HL-60/S4 (cell line): ENCODE measurements at regions not wholly inside any gene's neighbourhood (a gene's known extent, or its start where the extent isn't known, plus 50 kb on each side); places are given as distances from the start of the nearest gene placed in this dataset.

ENCODE experiments used
- in situ Hi-C: fragments of 300-500 bp; cut with MboI; formaldehyde crosslinking; loops from 2 replicates; pipeline ENCODE4 v1.14.3; 2022; ENCODE audit warnings: low sequenced_read_pairs

DNA sequence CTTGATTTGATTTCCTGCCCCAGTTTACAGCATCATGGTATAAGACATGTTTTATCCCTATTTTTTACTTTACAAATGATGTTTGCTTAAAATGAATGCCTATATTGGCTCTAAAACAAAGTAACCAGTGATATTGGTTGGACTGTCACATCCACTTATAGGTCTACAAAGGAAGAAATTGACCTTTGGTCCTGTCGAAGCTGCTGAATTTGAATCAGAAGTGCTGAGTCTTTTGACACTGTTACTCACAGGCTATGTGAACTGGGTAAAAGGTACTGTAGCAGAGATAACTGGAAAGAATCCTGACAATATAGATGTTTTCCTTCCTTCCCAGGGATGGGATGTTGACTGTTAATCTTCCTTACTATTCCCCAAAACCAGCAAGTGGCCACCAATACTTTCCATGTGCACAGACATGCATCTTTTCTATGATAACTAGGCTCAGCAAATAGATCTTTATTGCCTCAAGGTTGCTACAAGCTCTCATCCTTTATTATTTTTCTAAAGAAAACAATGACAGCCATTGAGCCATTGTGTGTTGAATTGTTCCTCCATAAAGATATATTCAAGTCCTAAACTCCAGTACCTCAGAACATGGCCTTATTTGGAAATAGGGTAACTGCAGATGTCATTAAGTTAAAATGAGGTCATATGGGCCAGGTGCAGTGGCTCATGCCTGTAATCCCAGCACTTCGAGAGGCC is 175.9 kb upstream of the NR5A2 start:
- in situ Hi-C loops = no loop called here

DNA sequence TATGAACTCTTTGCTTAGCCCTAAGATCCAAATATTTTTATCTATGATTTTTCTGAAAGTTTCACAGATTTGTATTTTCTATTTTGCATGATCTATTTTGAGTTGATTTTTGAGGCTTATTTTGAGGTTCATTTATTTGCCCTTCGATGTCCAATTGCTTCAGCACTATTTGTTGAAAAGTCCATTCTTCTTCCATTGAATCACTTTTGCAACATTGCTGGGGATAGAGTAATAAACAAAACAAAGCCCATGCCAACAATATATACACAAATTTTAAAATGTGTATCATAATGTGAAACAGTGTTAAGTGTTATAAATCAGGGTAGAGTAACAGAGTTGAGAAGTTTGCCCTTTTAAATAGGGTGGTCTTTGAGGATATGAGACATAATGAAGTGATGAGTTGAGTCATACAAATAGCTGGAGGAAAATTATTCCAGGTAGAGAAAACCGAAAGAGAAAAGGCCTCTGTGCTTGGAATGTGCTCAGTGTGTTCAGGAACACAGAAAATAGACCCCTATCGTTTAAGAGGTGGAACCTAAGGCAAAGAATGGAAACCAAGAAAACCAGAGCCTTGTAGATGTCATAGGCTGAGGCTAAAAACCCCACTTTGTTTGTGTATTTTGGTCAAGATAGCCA is 172.7 kb upstream of the NR5A2 start:
- in situ Hi-C loops = no loop called here

DNA sequence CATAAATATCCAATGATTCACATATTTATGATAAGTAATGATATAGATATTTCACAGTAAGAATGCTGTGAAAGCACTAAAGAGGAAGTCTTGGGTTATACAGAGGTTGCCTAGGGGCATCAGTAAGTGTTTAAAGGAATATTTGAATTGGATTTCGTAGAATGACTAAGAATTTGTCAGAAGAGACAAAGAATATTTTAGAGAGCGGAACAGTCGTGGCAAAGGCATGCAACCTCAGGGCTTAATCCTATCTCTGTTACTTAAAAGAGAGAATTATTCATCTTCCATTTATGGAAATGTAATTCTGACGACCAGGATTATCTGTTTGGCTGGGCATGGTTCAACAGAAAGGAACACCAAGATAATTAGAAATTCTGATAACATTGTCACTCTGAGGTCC is 171.9 kb upstream of the NR5A2 start:
- in situ Hi-C loops = no loop called here

DNA sequence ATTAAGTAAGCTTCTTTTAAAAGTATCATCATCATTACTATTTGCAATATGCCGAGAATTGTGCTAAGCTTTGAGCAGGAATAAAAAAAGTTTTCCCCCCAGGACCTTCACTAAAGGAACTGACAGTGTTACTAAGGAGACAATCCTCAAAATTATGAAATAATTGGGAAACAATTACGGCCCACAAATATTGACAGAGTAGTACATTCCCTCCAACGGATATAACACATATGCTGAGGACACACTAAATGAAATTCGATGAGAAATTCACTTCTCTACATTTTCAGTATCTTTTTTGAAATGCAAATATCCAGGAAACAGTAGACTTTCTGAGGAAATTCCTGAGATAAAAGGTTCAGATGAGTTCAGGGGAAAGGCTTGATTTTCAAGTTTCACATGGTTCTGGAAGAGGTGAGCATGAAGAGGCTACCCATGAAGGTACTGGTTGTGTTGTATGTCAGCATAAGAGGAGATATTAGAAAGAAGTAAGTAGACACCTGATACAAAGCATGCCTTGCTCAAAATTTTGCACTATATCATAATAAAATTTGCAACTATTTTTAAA is 171.2 kb upstream of the NR5A2 start:
- in situ Hi-C loops = no loop called here

- in situ Hi-C loops = no loop called here
Observed at GRCh38 chr1:199857108-199857507, 170.4 kb upstream of the NR5A2 start.

- in situ Hi-C loops = no loop called here
Observed at GRCh38 chr1:199857516-199857915, 170.0 kb upstream of the NR5A2 start.

DNA sequence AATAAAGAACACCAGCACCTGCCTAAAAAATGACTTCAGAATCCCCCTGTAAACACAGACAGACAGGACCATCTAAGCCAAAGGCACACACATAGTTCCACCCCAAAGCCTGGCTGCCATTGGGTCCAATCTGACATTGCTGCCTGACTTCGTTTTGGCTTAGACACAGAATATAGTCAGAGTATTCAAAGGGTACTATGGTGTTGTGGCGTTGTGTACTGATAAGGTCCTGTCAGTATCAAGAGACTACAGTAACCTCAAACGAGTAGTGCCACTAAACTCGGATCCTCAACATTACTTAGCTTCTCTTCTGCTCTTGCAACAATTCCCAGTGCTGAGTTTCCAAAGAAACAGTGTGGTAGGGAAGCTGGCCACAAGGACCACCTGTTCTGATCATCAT is 169.3 kb upstream of the NR5A2 start:
- in situ Hi-C loops = no loop called here

GRCh38 chr1:199858856-199859255 is 168.7 kb upstream of the NR5A2 start:
- in situ Hi-C loops = no loop called here

GRCh38 chr1:199859491-199859933 is 168.0 kb upstream of the NR5A2 start:
- in situ Hi-C loops = no loop called here

GRCh38 chr1:199861020-199861795 is 166.3 kb upstream of the NR5A2 start:
- in situ Hi-C loops = no loop called here

DNA sequence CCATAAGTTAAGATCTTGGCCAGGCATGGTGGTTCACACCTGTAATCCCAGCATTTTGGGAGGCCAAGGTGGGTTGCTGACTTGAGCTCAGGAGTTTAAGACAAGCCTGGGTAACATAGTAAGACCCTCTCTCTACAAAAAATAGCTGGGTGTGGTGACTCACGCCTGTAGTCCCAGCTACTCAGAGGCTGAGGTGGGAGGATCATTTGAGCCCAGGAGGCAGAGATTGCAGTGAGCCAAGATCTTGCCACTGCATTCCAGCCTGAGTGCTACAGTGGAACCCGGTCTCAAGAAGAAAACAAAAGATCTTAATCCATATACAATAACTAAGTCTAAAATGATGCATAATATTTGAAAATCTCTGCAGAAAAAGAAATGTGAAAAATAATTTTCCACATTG is 165.5 kb upstream of the NR5A2 start:
- in situ Hi-C loops = no loop called here

GRCh38 chr1:199866210-199866617 is 161.3 kb upstream of the NR5A2 start:
- in situ Hi-C loops = no loop called here

DNA sequence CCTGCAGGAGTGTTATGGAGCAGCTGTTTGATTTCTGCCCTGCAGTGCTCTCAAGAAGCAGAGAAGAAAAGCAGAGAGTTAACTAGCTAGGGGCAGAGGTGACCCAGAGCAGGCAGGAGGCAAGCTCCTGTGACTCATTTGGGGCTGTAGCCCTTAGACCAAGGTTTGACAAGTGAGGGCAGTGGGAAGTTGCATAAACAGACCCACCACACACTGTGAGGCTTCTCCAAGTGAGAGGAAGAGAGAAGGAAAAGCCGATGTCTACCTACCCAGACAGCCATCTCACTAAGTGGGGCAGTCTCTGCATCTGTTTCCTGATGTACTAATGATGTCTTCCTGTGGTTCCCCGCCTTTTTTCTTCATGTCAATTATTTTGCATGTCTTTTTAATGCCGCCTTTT is 159.9 kb upstream of the NR5A2 start:
- in situ Hi-C loops = no loop called here

- in situ Hi-C loops = no loop called here
Observed at GRCh38 chr1:199868777-199869176, 158.7 kb upstream of the NR5A2 start.

DNA sequence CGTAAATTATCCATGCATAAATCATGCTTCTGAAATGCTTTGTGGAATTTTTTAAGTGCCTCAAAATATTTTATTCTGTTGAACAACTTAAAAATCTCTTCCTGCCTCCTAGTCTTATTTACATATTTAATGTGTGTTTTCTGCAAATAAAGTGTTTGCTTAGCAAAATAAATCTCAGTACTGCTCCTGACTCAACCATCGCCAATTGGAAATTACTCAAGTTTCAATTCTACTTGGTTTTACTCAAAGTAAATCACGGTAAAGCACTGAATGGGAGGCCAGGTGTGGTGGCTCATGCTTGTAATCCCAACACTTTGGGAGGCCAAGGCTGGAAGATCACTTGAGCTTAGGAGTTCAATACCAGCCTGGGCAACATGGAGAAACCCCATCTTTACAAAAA is 152.2 kb upstream of the NR5A2 start:
- in situ Hi-C loops = no loop called here

GRCh38 chr1:199875856-199876255 is 151.7 kb upstream of the NR5A2 start:
- in situ Hi-C loops = no loop called here

GRCh38 chr1:199877526-199878384 is 149.8 kb upstream of the NR5A2 start:
- in situ Hi-C loops = no loop called here

GRCh38 chr1:199878823-199879222 is 148.7 kb upstream of the NR5A2 start:
- in situ Hi-C loops = no loop called here

DNA sequence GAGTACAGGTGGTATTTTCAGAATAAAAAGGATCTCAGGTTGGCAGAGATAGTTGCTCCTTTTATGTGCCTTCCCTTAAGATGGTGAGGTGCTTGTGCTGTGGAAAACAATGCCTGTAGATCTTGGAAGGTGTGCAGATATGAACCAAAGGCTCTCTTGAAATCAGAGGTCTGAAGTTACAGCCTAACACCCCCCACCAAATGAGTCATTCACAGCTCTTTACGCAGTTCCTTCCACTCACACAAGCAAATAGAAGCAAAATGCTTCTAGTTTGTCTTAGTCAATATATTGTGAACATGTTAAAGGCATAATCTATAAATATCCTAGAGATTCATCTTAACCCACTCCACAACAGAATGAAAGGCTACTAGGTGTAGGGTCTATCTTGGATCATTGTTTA is 128.9 kb upstream of the NR5A2 start:
- in situ Hi-C loops = no loop called here

DNA sequence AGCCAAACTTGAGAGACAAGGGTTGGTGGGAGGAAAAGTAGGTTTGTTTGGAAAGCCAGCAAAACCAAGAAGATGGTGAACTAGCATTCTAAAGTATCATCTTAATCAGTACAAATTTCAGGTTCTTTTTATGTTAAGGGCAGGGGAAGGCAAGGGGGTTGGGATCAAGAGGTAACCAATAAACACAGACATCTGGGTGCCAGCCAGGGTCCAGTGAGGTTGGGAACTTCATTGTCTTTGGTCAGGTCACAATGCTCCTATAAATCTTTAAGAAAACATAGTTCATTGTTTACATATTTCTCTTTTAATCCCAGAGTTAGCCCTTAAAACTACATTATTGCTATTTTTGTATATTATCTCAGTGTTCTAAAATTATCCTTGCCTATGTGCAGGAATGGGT is 126.2 kb upstream of the NR5A2 start:
- in situ Hi-C loops = no loop called here

DNA sequence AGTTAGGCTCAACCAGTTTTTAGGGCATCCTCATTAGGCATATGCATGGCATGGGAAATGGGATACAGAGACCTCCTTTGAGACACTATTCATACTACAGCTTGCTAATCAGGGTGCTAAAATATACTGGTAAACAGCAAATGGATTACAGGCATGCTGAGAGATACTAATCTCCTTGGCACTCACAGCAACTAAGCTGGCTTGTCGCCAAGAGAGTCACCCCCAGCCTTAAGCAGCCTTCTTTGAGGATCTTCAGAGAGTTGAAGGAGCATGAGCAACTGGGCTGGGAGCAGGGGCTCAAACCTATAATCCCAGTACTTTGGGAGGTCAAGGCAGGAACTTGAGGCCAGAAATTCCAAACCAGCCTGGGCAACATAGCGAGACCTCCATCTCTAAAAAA is 120.1 kb upstream of the NR5A2 start:
- in situ Hi-C loops = no loop called here
